HG03460 (cell line): ENCODE measurements at regions not wholly inside any gene's neighbourhood (a gene's known extent, or its start where the extent isn't known, plus 50 kb on each side); places are given as distances from the start of the nearest gene placed in this dataset.
"Not testable (repeated sequence)": the region's sequence is repeated elsewhere in the genome, so short reads cannot be mapped to it uniquely, and the experiment has no call there.

ENCODE experiments used
- ATAC-seq: cut with Tn5 transposase; IDR thresholded peaks from one replicate; pipeline ENCODE4 v1.9.1; 2021; ENCODE audit not compliant: unreplicated experiment

- ATAC-seq, result no peak
Observed at GRCh38 chr18:51447351-51448342, 250.2 kb upstream of the MEX3C start.

- no peak for ATAC-seq
Observed at GRCh38 chr18:51448949-51449348, 251.5 kb upstream of the MEX3C start.

GRCh38 chr18:51453594-51453993 is 256.1 kb upstream of the MEX3C start:
- ATAC-seq, result no peak

- no peak for ATAC-seq
Observed at GRCh38 chr18:51458861-51459260, 261.4 kb upstream of the MEX3C start.

- no peak for ATAC-seq
Observed at GRCh38 chr18:51461956-51462355, 264.5 kb upstream of the MEX3C start.

GRCh38 chr18:51463483-51464136 is 266.1 kb upstream of the MEX3C start:
- no peak for ATAC-seq

- no peak for ATAC-seq
Observed at GRCh38 chr18:51478908-51479307, 281.4 kb upstream of the MEX3C start.

- ATAC-seq, result no peak
Observed at GRCh38 chr18:51479736-51480135, 282.3 kb upstream of the MEX3C start.

GRCh38 chr18:51480407-51481261 is 283.2 kb upstream of the MEX3C start:
- ATAC-seq, result no peak

GRCh38 chr18:51486735-51487366 is 289.4 kb upstream of the MEX3C start:
- ATAC-seq, result no peak

GRCh38 chr18:51490417-51490816 is 292.9 kb upstream of the MEX3C start:
- ATAC-seq, result no peak

GRCh38 chr18:51490860-51491259 is 293.4 kb upstream of the MEX3C start:
- ATAC-seq, result no peak

GRCh38 chr18:51491678-51492372 is 294.3 kb upstream of the MEX3C start:
- no peak for ATAC-seq

GRCh38 chr18:51498085-51498855 is 300.8 kb upstream of the MEX3C start:
- no peak for ATAC-seq

GRCh38 chr18:51503351-51503750 is 305.9 kb upstream of the MEX3C start:
- ATAC-seq, result no peak

- no peak for ATAC-seq
Observed at GRCh38 chr18:51506811-51507210, 309.3 kb upstream of the MEX3C start.

GRCh38 chr18:51508410-51508809 is 310.9 kb upstream of the MEX3C start:
- not testable (repeated sequence) for ATAC-seq

GRCh38 chr18:51510020-51510419 is 312.5 kb upstream of the MEX3C start:
- no peak for ATAC-seq

- ATAC-seq, result no peak
Observed at GRCh38 chr18:51513517-51513916, 316.0 kb upstream of the MEX3C start.
